Inflammatory macrophage treated with lipopolysaccharide for 1 hour (primary cell): ENCODE measurements at regions not wholly inside any gene's neighbourhood (a gene's known extent, or its start where the extent isn't known, plus 50 kb on each side); places are given as distances from the start of the nearest gene placed in this dataset.

ENCODE experiments used
- DNase-seq, 2 donors: peaks; one replicate each; pipeline ENCODE4 v3.0.0-alpha.2; 2020 to 2022

- no peak for DNase-seq
These were observed 440.0 kb upstream of the IGFBP7 start for GRCh38 chr4:57550198-57550597.

GRCh38 chr4:57548856-57549255 is 438.7 kb upstream of the IGFBP7 start:
- no peak for DNase-seq

GRCh38 chr4:57544811-57545654 is 434.8 kb upstream of the IGFBP7 start:
- no peak for DNase-seq

GRCh38 chr4:57504797-57505530 is 394.8 kb upstream of the IGFBP7 start:
- DNase-seq: no peak

- DNase-seq: no peak
These were observed 394.0 kb upstream of the IGFBP7 start for GRCh38 chr4:57504139-57504538.

- DNase-seq: no peak
These were observed 391.5 kb upstream of the IGFBP7 start for GRCh38 chr4:57501720-57502119.

GRCh38 chr4:57499786-57500185 is 389.6 kb upstream of the IGFBP7 start:
- no peak for DNase-seq

- no peak for DNase-seq
These were observed 388.1 kb upstream of the IGFBP7 start for GRCh38 chr4:57498251-57498650.

GRCh38 chr4:57496697-57497471 is 386.7 kb upstream of the IGFBP7 start:
- DNase-seq: no peak

- no peak for DNase-seq
These were observed 384.6 kb upstream of the IGFBP7 start for GRCh38 chr4:57494821-57495220.

- DNase-seq: no peak
These were observed 382.2 kb upstream of the IGFBP7 start for GRCh38 chr4:57492251-57492878.

GRCh38 chr4:57491388-57491787 is 381.2 kb upstream of the IGFBP7 start:
- no peak for DNase-seq

GRCh38 chr4:57490520-57491255 is 380.5 kb upstream of the IGFBP7 start:
- no peak for DNase-seq

- no peak for DNase-seq
These were observed 378.4 kb upstream of the IGFBP7 start for GRCh38 chr4:57488366-57489162.

- no peak for DNase-seq
These were observed 365.2 kb upstream of the IGFBP7 start for GRCh38 chr4:57475424-57475823.

GRCh38 chr4:57465321-57466056 is 355.3 kb upstream of the IGFBP7 start:
- no peak for DNase-seq

GRCh38 chr4:57462843-57463242 is 352.7 kb upstream of the IGFBP7 start:
- no peak for DNase-seq

- DNase-seq: no peak
These were observed 350.8 kb upstream of the IGFBP7 start for GRCh38 chr4:57460967-57461366.

- DNase-seq: no peak
These were observed 338.7 kb upstream of the IGFBP7 start for GRCh38 chr4:57448901-57449300.

GRCh38 chr4:57448452-57448851 is 338.3 kb upstream of the IGFBP7 start:
- DNase-seq: no peak

GRCh38 chr4:57446266-57446665 is 336.1 kb upstream of the IGFBP7 start:
- DNase-seq: no peak
